IMR-90 (cell line): ENCODE measurements at regions not wholly inside any gene's neighbourhood (a gene's known extent, or its start where the extent isn't known, plus 50 kb on each side); places are given as distances from the start of the nearest gene placed in this dataset.

Experiments used
- ATAC-seq: fragments of 200-7000 bp; cut with Tn5 transposase; 2 replicates; pipeline ENCODE4 v1.9.1; 2020; ENCODE audit warnings: low read depth, mild to moderate bottlenecking, moderate library complexity
- BruUV-seq: library from RNA; stranded (reverse); fragments of 400-500 nt; replicated peaks from 2 replicates; lab custom pipeline; 2021; lab: Mats Ljungman, UMichigan
- CTCF ChIA-PET: fragments of 300-600 bp; formaldehyde crosslinking; extraction: SDS; loops from one replicate; lab custom pipeline; 2021; ENCODE audit warnings: antibody characterized with exemption; lab: Yijun Ruan, JAX
- POLR2A ChIA-PET: fragments of 300-600 bp; sonication (Branson Sonifier 250); formaldehyde crosslinking; loops from one replicate; lab custom pipeline; 2022; ENCODE audit warnings: antibody characterized with exemption; ENCODE audit not compliant: unreplicated experiment; lab: Charles Lee
- DNase-seq: peaks from one replicate; pipeline ENCODE4 v3.0.0; 2013
- H2AFZ ChIP-seq: replicated peaks from 2 replicates; pipeline ENCODE3; 2013; ENCODE audit warnings: low read length, mild to moderate bottlenecking; ENCODE audit not compliant: poor library complexity
- H2AK5ac ChIP-seq: 2 replicates; pipeline ENCODE4 v1.6.1; 2013; ENCODE audit warnings: low read depth, low read length, inconsistent platforms
- H2AK9ac ChIP-seq: replicated peaks from 2 replicates; pipeline ENCODE3; 2013; ENCODE audit warnings: mild to moderate bottlenecking, low read depth, low read length, moderate library complexity; ENCODE audit not compliant: poor library complexity
- H2BK120ac ChIP-seq: 2 replicates; pipeline ENCODE4 v1.6.1; 2013; ENCODE audit warnings: low read depth, low read length, inconsistent platforms
- H2BK15ac ChIP-seq: 3 replicates; pipeline ENCODE4 v1.6.1; 2013; ENCODE audit warnings: low read depth, low read length, inconsistent platforms
- H2BK20ac ChIP-seq: 2 replicates; pipeline ENCODE4 v1.6.1; 2013; ENCODE audit warnings: low read depth, mild to moderate bottlenecking, inconsistent platforms, low read length, moderate library complexity
- H2BK5ac ChIP-seq: 2 replicates; pipeline ENCODE4 v1.6.1; 2013; ENCODE audit warnings: mild to moderate bottlenecking, low read depth, low read length, inconsistent platforms; ENCODE audit not compliant: poor library complexity, severe bottlenecking
- H3K14ac ChIP-seq: replicated peaks from 2 replicates; pipeline ENCODE4 v1.6.1; 2013; ENCODE audit warnings: low read depth, low read length, inconsistent platforms
- H3K18ac ChIP-seq: 2 replicates; pipeline ENCODE4 v1.6.1; 2013; ENCODE audit warnings: low read depth, low read length, control low read depth
- H3K23ac ChIP-seq: 2 replicates; pipeline ENCODE4 v1.6.1; 2013; ENCODE audit warnings: low read depth, low read length, inconsistent platforms
- H3K27ac ChIP-seq: 2 replicates; pipeline ENCODE4 v1.5.1; 2013; ENCODE audit warnings: mild to moderate bottlenecking, control low read depth, low read length; ENCODE audit not compliant: insufficient read depth
- H3K27me3 ChIP-seq: 2 replicates; pipeline ENCODE4 v1.6.1; 2013; ENCODE audit warnings: low read length; ENCODE audit not compliant: control insufficient read depth, insufficient read depth
- H3K36me3 ChIP-seq: 2 replicates; pipeline ENCODE4 v1.6.1; 2013; ENCODE audit warnings: low read length, mixed read lengths; ENCODE audit not compliant: control insufficient read depth, insufficient read depth
- H3K4ac ChIP-seq: 2 replicates; pipeline ENCODE4 v1.6.1; 2013; ENCODE audit warnings: low read depth, low read length, inconsistent platforms
- H3K4me1 ChIP-seq: 2 replicates; pipeline ENCODE4 v1.6.1; 2013; ENCODE audit warnings: low read length, mixed read lengths; ENCODE audit not compliant: control insufficient read depth, insufficient read depth
- H3K4me2 ChIP-seq: 2 replicates; pipeline ENCODE4 v1.6.1; 2013; ENCODE audit warnings: low read depth, mild to moderate bottlenecking, control low read depth, low read length, moderate library complexity
- H3K4me3 ChIP-seq: 2 replicates; pipeline ENCODE4 v1.5.1; 2013; ENCODE audit warnings: low read depth, mild to moderate bottlenecking, control low read depth, low read length, moderate library complexity; ENCODE audit not compliant: insufficient read depth
- H3K56ac ChIP-seq: 2 replicates; pipeline ENCODE4 v1.6.1; 2013; ENCODE audit warnings: low read length, inconsistent platforms; ENCODE audit not compliant: insufficient read depth; ENCODE audit errors: extremely low read depth
- H3K79me1 ChIP-seq, 2 experiments: 2 replicates each; pipeline ENCODE4 v1.6.1; 2013; ENCODE audit warnings: low read length in 2 of 2, inconsistent platforms in 1 of 2, low read depth in 1 of 2
- H3K9ac ChIP-seq: 2 replicates; pipeline ENCODE4 v1.6.1; 2013; ENCODE audit warnings: low read depth, low read length, control low read depth
- H3K9me1 ChIP-seq: 2 replicates; pipeline ENCODE4 v1.6.1; 2013; ENCODE audit warnings: low read length, inconsistent platforms; ENCODE audit not compliant: insufficient read depth
- H3K9me3 ChIP-seq: 2 replicates; pipeline ENCODE4 v1.6.1; 2013; ENCODE audit warnings: low read length; ENCODE audit not compliant: control insufficient read depth, insufficient read depth
- H4K20me1 ChIP-seq: 2 replicates; pipeline ENCODE4 v1.6.1; 2013; ENCODE audit warnings: low read length, inconsistent platforms; ENCODE audit not compliant: insufficient read depth
- H4K5ac ChIP-seq: 2 replicates; pipeline ENCODE4 v1.6.1; 2013; ENCODE audit warnings: mild to moderate bottlenecking, low read depth, low read length, control low read depth
- H4K8ac ChIP-seq, 2 experiments: 2 replicates each; pipeline ENCODE4 v1.6.1; 2013; ENCODE audit warnings: low read depth in 2 of 2, low read length in 2 of 2, control low read depth in 1 of 2, inconsistent platforms in 1 of 2
- H4K91ac ChIP-seq: 2 replicates; pipeline ENCODE4 v1.6.1; 2013; ENCODE audit warnings: low read depth, low read length, inconsistent platforms; ENCODE audit not compliant: insufficient read depth
- CHD1 ChIP-seq: IDR thresholded peaks from 2 replicates; pipeline ENCODE4 v1.6.1; 2012; ENCODE audit warnings: low read depth, low read length, improper control_type of control experiment
- MXI1 ChIP-seq: IDR thresholded peaks from 2 replicates; pipeline ENCODE4 v1.6.1; 2012; ENCODE audit warnings: low read depth, mild to moderate bottlenecking, low read length, moderate library complexity, borderline replicate concordance
- SMC3 ChIP-seq: fragments of 150-350 bp; IDR thresholded peaks from 2 replicates; pipeline ENCODE4 v1.6.1; 2016; ENCODE audit warnings: low read depth, mild to moderate bottlenecking, antibody characterized with exemption, low read length, moderate library complexity
- WGBS, 2 experiments: methylation state at CpG; one replicate each; pipeline versions ENCODE4 v1.1.5 to v1.1.7; 2013; ENCODE audit warnings: missing lambda C conversion rate in 2 of 2; ENCODE audit not compliant: insufficient read length in 1 of 2; ENCODE audit errors: extremely low coverage in 2 of 2; 5-methylcytosine and 5-hydroxymethylcytosine counted together
- dilution Hi-C: fragments of 300-500 bp; cut with HindIII; formaldehyde crosslinking; loops from one replicate; pipeline ENCODE4 v1.14.3; 2018; ENCODE audit warnings: low sequenced_read_pairs; ENCODE audit not compliant: unreplicated experiment
- in situ Hi-C: fragments of 300-500 bp; cut with MboI; formaldehyde crosslinking; loops from 3 replicates; pipeline ENCODE4 v1.14.3; 2019; ENCODE audit warnings: low sequenced_read_pairs, inconsistent platforms, mixed read lengths
- intact Hi-C: fragments of 100-400 bp; cut with micrococcal nuclease; formaldehyde crosslinking; loops from 2 replicates; pipeline ENCODE4 v1.10.0; 2022
- TF ChIP-seq, protein P1 (sequence below): conservative IDR thresholded peaks from 2 replicates; pipeline ENCODE4 v1.5.1; 2012; ENCODE audit warnings: mild to moderate bottlenecking, low read depth, low read length, improper control_type of control experiment
- TF ChIP-seq, protein P2 (sequence below): fragments of 150-350 bp; IDR thresholded peaks from 2 replicates; pipeline ENCODE4 v1.6.1; 2016; ENCODE audit warnings: low read depth, mild to moderate bottlenecking, low read length, moderate library complexity, borderline replicate concordance

DNA sequence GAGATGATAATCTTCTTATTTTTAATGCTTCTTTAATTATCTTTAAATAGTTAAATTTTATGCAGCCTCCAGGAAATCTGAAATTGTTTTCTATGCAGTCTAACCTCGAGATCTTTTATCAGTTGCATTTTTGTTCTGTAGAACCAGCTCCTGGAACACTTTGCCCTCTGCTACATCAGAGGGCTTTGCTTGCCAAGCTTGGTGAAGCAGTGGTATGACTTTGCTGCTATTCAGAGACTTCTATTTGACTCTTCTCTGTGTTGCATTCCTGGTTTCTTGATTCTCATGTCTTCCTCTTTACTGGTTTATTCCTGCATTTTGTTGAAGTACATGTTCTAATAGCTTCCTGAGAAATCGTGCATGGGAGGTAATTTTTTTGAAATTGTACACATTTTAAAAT, 163.7 kb upstream of the TMEM229A start:
- no peaks in the 10 kb centered on the region for H3K36me3 ChIP-seq
- H3K4ac ChIP-seq = no peak overlapping the region
- ATAC-seq = no peak
- no peak overlapping the region for H3K23ac ChIP-seq
- no peak for TF ChIP-seq SMC3
- TF ChIP-seq, protein P1, sequence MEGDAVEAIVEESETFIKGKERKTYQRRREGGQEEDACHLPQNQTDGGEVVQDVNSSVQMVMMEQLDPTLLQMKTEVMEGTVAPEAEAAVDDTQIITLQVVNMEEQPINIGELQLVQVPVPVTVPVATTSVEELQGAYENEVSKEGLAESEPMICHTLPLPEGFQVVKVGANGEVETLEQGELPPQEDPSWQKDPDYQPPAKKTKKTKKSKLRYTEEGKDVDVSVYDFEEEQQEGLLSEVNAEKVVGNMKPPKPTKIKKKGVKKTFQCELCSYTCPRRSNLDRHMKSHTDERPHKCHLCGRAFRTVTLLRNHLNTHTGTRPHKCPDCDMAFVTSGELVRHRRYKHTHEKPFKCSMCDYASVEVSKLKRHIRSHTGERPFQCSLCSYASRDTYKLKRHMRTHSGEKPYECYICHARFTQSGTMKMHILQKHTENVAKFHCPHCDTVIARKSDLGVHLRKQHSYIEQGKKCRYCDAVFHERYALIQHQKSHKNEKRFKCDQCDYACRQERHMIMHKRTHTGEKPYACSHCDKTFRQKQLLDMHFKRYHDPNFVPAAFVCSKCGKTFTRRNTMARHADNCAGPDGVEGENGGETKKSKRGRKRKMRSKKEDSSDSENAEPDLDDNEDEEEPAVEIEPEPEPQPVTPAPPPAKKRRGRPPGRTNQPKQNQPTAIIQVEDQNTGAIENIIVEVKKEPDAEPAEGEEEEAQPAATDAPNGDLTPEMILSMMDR = no peak
- TF ChIP-seq MXI1 = no peak
- TF ChIP-seq, protein P2, sequence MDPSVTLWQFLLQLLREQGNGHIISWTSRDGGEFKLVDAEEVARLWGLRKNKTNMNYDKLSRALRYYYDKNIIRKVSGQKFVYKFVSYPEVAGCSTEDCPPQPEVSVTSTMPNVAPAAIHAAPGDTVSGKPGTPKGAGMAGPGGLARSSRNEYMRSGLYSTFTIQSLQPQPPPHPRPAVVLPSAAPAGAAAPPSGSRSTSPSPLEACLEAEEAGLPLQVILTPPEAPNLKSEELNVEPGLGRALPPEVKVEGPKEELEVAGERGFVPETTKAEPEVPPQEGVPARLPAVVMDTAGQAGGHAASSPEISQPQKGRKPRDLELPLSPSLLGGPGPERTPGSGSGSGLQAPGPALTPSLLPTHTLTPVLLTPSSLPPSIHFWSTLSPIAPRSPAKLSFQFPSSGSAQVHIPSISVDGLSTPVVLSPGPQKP = no peak
- no peak for TF ChIP-seq CHD1
- no peak overlapping the region for H2BK120ac ChIP-seq
- dilution Hi-C loops (no loop called here), intact Hi-C loops (no loop called here), in situ Hi-C loops (no loop called here)
- H3K9ac ChIP-seq = no peak overlapping the region
- no peak overlapping the region for H3K14ac ChIP-seq
- H2BK15ac ChIP-seq = no peak overlapping the region
- no peak overlapping the region for H2AFZ ChIP-seq
- H3K18ac ChIP-seq = no peak overlapping the region
- POLR2A ChIA-PET = no interaction called here
- no TSS peak for BruUV-seq
- no peak overlapping the region for H3K4me3 ChIP-seq
- H4K20me1 ChIP-seq = no peaks in the 10 kb centered on the region
- no peak overlapping the region for H3K4me2 ChIP-seq
- H4K91ac ChIP-seq = no peak overlapping the region
- no peak overlapping the region for H3K27ac ChIP-seq
- H3K9me1 ChIP-seq = peaks cover under 1% of the 10 kb centered on the region; the same call in 1 of the 2 replicates
- no peak overlapping the region for H4K8ac ChIP-seq
- H3K9me3 ChIP-seq = no peaks in the 10 kb centered on the region
- DNase-seq = no peak
- no peak overlapping the region for H3K56ac ChIP-seq
- CTCF ChIA-PET = interaction anchor here (0.8 kb wide), 1 partner anchor 569 kb away, joined by 3 read pairs; the partner anchor contains the start of gene GPR37
- H2BK5ac ChIP-seq = no peak overlapping the region
- H4K5ac ChIP-seq = no peak overlapping the region
- no peaks in the 10 kb centered on the region for H3K79me1 ChIP-seq
- WGBS, 2 experiments = no CpG with 5 or more reads among the region's 2 CpGs
- no peak overlapping the region for H2AK5ac ChIP-seq
- no peak overlapping the region for H2AK9ac ChIP-seq
- H3K27me3 ChIP-seq = no peaks in the 10 kb centered on the region
- no peak overlapping the region for H2BK20ac ChIP-seq
- H3K4me1 ChIP-seq = peaks cover under 1% of the 10 kb centered on the region
